Type B pancreatic cell (in vitro differentiated cells): ENCODE measurements at regions not wholly inside any gene's neighbourhood (a gene's known extent, or its start where the extent isn't known, plus 50 kb on each side); places are given as distances from the start of the nearest gene placed in this dataset.

Experiments used
- DNase-seq: peaks from one replicate; pipeline ENCODE4 v3.0.0; 2021; ENCODE audit warnings: mixed read lengths; ENCODE audit not compliant: unreplicated experiment; ENCODE audit errors: extremely low spot score
- H3K27ac Mint-ChIP-seq: 2 replicates; pipeline ENCODE4 v1.8.0; 2021; ENCODE audit warnings: mild to moderate bottlenecking, mixed read lengths
- H3K27me3 Mint-ChIP-seq: 2 replicates; pipeline ENCODE4 v1.8.0; 2021; ENCODE audit warnings: mixed read lengths
- H3K36me3 Mint-ChIP-seq: 2 replicates; pipeline ENCODE4 v1.8.0; 2021; ENCODE audit warnings: mixed read lengths
- H3K4me1 Mint-ChIP-seq: one replicate; pipeline ENCODE4 v1.8.0; 2021; ENCODE audit warnings: mixed read lengths; ENCODE audit not compliant: unreplicated experiment
- H3K4me3 Mint-ChIP-seq: 2 replicates; pipeline ENCODE4 v1.8.0; 2021; ENCODE audit warnings: mild to moderate bottlenecking, mixed read lengths
- H3K9me3 Mint-ChIP-seq: 2 replicates; pipeline ENCODE4 v1.8.0; 2021; ENCODE audit warnings: mixed read lengths
- TF ChIP-seq, protein P1 (sequence below): fragments of 200-600 bp; sonication (generic); conservative IDR thresholded peaks from 2 replicates; pipeline ENCODE4 v1.5.0; 2021; ENCODE audit warnings: antibody characterized with exemption, mild to moderate bottlenecking

DNA sequence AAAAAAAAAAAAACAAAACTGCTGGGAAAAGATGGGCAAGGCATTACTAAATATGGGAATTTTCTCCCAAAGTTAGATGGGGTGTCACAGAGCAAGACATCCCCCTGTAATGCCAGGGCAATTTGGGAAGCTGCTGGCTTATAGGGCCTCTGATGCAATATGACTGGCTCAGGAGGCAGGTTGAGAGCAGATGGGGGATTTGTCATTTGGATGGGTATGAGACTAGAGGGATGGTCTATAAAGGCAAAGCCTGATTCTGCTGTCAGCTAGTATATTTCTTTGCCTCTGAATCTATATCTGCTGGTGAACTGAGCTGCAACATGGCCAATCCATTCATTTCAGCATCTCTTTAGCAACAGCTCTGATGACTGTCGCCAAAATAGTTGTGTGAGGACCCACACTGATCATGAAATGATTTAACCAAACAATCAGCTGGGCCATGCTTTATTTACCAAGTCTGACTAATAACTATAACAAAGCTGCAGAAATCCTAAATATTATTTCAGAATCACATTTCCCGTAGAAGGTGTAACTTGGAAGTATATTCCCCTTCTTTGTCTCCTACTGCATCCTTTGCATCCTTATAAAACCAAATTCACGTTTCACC lies 455.1 kb upstream of the ZNF608 start:
- H3K36me3 Mint-ChIP-seq = no peaks in the 10 kb centered on the region
- no peaks in the 10 kb centered on the region for H3K9me3 Mint-ChIP-seq
- peaks cover 65% of the 10 kb centered on the region for H3K4me1 Mint-ChIP-seq
- DNase-seq = no peak
- peaks cover 3% of the 10 kb centered on the region for H3K27me3 Mint-ChIP-seq
- no peak overlapping the region for H3K27ac Mint-ChIP-seq
- H3K4me3 Mint-ChIP-seq = peak overlapping the region; percentile 51
- TF ChIP-seq, protein P1, sequence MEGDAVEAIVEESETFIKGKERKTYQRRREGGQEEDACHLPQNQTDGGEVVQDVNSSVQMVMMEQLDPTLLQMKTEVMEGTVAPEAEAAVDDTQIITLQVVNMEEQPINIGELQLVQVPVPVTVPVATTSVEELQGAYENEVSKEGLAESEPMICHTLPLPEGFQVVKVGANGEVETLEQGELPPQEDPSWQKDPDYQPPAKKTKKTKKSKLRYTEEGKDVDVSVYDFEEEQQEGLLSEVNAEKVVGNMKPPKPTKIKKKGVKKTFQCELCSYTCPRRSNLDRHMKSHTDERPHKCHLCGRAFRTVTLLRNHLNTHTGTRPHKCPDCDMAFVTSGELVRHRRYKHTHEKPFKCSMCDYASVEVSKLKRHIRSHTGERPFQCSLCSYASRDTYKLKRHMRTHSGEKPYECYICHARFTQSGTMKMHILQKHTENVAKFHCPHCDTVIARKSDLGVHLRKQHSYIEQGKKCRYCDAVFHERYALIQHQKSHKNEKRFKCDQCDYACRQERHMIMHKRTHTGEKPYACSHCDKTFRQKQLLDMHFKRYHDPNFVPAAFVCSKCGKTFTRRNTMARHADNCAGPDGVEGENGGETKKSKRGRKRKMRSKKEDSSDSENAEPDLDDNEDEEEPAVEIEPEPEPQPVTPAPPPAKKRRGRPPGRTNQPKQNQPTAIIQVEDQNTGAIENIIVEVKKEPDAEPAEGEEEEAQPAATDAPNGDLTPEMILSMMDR = no peak

DNA sequence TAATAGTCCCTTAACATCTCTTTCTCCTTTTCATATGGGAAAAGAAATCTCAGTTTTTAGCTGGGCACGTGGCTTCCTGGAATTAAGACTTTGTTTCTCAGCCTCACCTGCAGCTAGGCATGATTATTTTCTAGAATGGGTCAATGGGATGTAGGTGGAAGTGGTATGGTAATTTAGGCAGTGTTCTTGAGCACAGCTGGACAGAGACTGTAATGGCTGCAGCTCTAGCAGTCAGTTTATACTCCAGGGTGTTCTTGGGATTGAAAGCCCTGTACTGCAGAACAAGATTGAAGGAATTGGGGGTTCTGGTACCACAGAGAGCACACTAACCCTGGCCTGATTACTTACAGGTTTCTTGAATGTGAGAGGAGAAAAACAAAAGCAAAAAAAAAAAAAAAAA lies 455.9 kb upstream of the ZNF608 start:
- H3K4me3 Mint-ChIP-seq = no peak overlapping the region

DNA sequence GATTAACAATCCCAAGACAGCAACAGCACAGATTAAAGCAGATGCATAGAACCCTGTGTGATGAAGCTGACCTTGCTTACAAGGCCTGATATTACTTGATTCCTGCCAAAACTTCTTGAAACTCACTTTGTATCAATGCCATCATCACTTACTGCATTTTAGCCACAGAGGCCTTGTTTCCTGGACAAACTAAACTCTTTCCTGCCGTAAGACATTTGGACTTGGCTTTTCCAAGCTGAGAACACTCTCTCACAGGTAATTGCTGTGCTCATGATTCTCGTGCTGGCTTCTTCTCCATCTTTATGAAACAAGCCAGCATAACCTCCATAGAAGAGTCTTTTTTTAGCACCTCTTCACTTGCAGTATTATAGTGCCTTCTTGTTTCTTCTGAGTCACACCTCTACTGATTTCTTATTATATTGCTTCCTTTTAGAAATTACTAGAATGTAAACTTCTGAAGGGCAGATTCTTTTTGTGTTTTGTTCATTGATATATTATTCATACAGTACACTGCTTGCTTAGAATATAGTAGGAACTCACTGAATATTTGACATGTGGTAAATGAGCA lies 456.5 kb upstream of the ZNF608 start:
- Mint-ChIP-seq H3K36me3 (no peaks in the 10 kb centered on the region), H3K4me1 (peaks cover 51% of the 10 kb centered on the region), H3K27ac (no peak overlapping the region), H3K9me3 (no peaks in the 10 kb centered on the region), H3K4me3 (no peak overlapping the region), H3K27me3 (peaks cover 3% of the 10 kb centered on the region)
- TF ChIP-seq, protein P1 = no peak
- DNase-seq = no peak

More for the DNA sequence above, 455.9 kb upstream of the ZNF608 start:
- Mint-ChIP-seq H3K27me3 (peaks cover 3% of the 10 kb centered on the region), H3K9me3 (no peaks in the 10 kb centered on the region), H3K4me1 (peaks cover 57% of the 10 kb centered on the region), H3K36me3 (no peaks in the 10 kb centered on the region), H3K27ac (no peak overlapping the region)
- TF ChIP-seq, protein P1 = no peak
- no peak for DNase-seq

DNA sequence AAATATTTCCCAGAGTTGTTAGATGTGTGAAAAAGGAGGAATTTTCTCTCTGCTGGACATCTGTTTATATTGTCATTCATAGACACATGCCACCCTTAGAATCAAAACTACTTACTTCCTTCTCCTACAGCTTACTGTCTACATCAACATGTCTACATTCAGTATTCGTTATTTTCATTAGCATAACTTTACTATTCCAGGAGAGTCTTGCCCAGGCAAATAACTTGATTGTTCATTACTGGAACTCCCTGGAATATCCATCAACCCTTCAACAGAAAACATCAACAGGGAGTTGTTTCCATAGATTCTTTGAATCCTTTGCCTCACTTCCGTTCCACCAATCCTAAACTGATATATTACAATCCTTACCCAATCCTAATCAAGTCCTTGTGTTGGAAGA lies 457.5 kb upstream of the ZNF608 start:
- peaks cover 3% of the 10 kb centered on the region for H3K27me3 Mint-ChIP-seq
- no peak overlapping the region for H3K27ac Mint-ChIP-seq
- H3K9me3 Mint-ChIP-seq = peaks cover 2% of the 10 kb centered on the region
- TF ChIP-seq, protein P1 = no peak
- no peaks in the 10 kb centered on the region for H3K36me3 Mint-ChIP-seq
- no peak overlapping the region for H3K4me3 Mint-ChIP-seq
- H3K4me1 Mint-ChIP-seq = peaks cover 42% of the 10 kb centered on the region
- DNase-seq = no peak

DNA sequence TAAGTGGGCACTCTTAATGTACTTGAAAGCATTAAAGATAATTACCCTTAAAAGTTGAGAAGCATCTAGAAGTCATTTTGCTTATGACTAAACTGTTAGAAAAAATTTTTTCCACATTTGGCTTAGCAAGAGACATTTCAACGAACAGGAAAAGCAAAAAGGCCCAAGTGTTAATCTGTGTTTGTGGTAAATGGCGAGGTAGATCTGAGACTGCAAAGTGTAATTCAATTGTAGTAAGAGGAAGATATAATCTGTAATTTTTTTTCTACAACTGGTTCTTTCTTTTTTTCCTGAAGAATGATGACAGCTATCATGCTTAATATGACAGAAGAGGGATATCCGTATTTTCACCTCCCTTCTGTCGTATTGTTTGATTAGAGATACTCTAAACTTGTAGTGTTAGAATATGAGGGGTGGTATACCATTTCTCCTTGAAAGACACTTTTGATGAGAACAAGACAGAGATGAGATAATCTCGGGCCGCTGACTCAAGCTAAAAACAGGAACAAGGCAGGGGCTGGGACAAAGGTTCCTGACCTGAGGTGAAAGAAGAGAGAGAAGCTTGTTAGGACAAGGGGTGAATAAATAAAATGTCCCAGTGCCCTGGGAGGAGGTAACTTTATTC lies 459.3 kb upstream of the ZNF608 start:
- Mint-ChIP-seq H3K27me3 (peaks cover 3% of the 10 kb centered on the region), H3K9me3 (peaks cover 4% of the 10 kb centered on the region), H3K4me1 (peaks cover 34% of the 10 kb centered on the region), H3K36me3 (no peaks in the 10 kb centered on the region), H3K4me3 (no peak overlapping the region), H3K27ac (no peak overlapping the region)
- DNase-seq = no peak
- TF ChIP-seq, protein P1 = no peak
